ENCODE measurements at regions not wholly inside any gene's neighbourhood (a gene's known extent, or its start where the extent isn't known, plus 50 kb on each side); places are given as distances from the start of the nearest gene placed in this dataset.

DNA sequence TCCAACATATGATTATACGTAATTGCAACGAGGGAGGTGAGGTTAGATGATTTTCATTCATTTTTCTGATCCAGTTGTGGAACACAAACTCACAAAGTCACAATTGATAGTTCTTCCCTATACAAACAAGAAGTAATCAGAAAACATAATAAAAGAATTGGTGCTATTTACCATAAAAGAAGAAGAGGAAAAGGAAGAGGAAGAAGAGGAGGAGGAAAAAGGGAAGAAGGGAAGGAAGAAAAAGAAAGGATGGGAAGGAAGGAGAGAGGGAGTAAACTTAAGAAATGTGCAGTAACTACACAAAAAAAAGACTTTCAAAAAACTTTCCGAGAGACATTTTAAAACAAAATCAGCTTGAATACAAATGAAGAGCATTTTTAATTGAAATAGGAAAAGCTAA lies 65.0 kb downstream of the CCDC71L start:
- peaks cover 6% of the 10 kb centered on the region for H3K4me1 Mint-ChIP-seq
- no peaks in the 10 kb centered on the region for H3K9me3 Mint-ChIP-seq (ENCODE audit: insufficient read depth)
- H2AFZ ChIP-seq (ENCODE audit: insufficient read depth, low read depth, low read length, poor library complexity, severe bottlenecking), result no peak overlapping the region
- no peak overlapping the region for H3K4me2 ChIP-seq (replicated peaks; ENCODE audit: low read depth, low read length, poor library complexity, severe bottlenecking)
- no peaks in the 10 kb centered on the region for H3K79me2 ChIP-seq (ENCODE audit: control insufficient read depth, insufficient read depth, low read length)
- no peak overlapping the region for H3K4me3 ChIP-seq (ENCODE audit: control extremely low read depth in 1 of 5, extremely low read depth in 1 of 5, insufficient read depth in 1 of 5, low read depth in 2 of 5, low read length in 4 of 5)
- intact Hi-C loops (cut with micrococcal nuclease), result loop anchor here (5.0 kb wide), 1 partner anchor 141 kb away; no protein-coding TSS in a partner anchor
- no peak overlapping the region for H3K27ac ChIP-seq (ENCODE audit: low read length in 2 of 2)
- no peak for ATAC-seq (ENCODE audit: low read depth)
- no peaks in the 10 kb centered on the region for H3K27me3 ChIP-seq (replicated peaks in 1 of 4; ENCODE audit: control extremely low read depth in 1 of 4, control insufficient read depth in 3 of 4, insufficient read depth in 4 of 4, low read length in 3 of 4)
- H4K20me1 ChIP-seq (ENCODE audit: control insufficient read depth, insufficient read depth, low read length, poor library complexity, severe bottlenecking), result no peaks in the 10 kb centered on the region
- H3K9me3 ChIP-seq (ENCODE audit: control extremely low read depth in 1 of 3, control insufficient read depth in 2 of 3, insufficient read depth in 1 of 3, low read length in 2 of 3), result peaks cover 0 to 3% (median 0%) of the 10 kb centered on the region in 3 donors
- H3K4me1 ChIP-seq (ENCODE audit: control insufficient read depth in 2 of 2, insufficient read depth in 2 of 2, low read length in 2 of 2), result peaks cover 0 to 7% of the 10 kb centered on the region in 2 donors
- no peak for TF ChIP-seq EZH2 (IDR thresholded peaks at IDR 0.05; ENCODE audit: borderline replicate concordance, insufficient read depth, low read depth, low read length, poor library complexity, severe bottlenecking)
- TF ChIP-seq, protein P1, sequence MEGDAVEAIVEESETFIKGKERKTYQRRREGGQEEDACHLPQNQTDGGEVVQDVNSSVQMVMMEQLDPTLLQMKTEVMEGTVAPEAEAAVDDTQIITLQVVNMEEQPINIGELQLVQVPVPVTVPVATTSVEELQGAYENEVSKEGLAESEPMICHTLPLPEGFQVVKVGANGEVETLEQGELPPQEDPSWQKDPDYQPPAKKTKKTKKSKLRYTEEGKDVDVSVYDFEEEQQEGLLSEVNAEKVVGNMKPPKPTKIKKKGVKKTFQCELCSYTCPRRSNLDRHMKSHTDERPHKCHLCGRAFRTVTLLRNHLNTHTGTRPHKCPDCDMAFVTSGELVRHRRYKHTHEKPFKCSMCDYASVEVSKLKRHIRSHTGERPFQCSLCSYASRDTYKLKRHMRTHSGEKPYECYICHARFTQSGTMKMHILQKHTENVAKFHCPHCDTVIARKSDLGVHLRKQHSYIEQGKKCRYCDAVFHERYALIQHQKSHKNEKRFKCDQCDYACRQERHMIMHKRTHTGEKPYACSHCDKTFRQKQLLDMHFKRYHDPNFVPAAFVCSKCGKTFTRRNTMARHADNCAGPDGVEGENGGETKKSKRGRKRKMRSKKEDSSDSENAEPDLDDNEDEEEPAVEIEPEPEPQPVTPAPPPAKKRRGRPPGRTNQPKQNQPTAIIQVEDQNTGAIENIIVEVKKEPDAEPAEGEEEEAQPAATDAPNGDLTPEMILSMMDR (IDR thresholded peaks at IDR 0.05), result no peak
- H3K27me3 Mint-ChIP-seq, result peaks cover 11% of the 10 kb centered on the region
- no peak overlapping the region for H3K9ac ChIP-seq (ENCODE audit: low read length)
- no peak for DNase-seq
- H3K4me3 Mint-ChIP-seq, result no peak overlapping the region
- WGBS (ENCODE audit: insufficient coverage), result no CpG with 5 or more reads among the region's 3 CpGs
- no peak overlapping the region for H3K27ac Mint-ChIP-seq
- ChIA-PET POLR2A (no interaction called here), CTCF (interaction anchor here (0.7 to 2.5 kb wide), 3 partner anchors 42 to 419 kb away, joined by 3 to 8 read pairs (median 3); no protein-coding TSS in a partner anchor)
- no peaks in the 10 kb centered on the region for H3K36me3 ChIP-seq (replicated peaks in 1 of 2; ENCODE audit: control extremely low read depth in 1 of 2, control insufficient read depth in 1 of 2, extremely low read depth in 1 of 2, insufficient read depth in 2 of 2, low read length in 1 of 2)

DNA sequence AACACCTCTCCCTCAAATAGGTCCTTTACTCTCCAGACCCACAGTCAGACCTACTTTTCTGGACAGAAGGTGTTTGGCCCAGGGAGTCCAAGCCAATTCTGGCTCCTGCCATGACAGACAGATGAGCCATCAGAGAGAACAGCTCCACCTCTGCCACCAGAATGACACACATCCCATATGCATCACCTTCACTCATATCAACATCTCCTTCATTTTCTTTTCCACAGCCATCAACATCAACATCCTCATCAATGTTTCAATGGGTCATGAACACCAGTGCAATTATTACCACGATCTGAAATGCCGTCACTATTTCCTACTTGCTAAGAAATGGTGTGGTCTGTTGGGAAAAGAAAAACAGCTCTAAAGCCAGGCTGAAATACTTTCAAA lies 67.9 kb downstream of the CCDC71L start:
- no peaks in the 10 kb centered on the region for H3K4me1 ChIP-seq (ENCODE audit: control insufficient read depth in 2 of 2, insufficient read depth in 2 of 2, low read length in 2 of 2)
- ATAC-seq (ENCODE audit: low read depth) (no peak), DNase-seq (no peak)
- no peak overlapping the region for H3K9ac ChIP-seq (ENCODE audit: low read length)
- ChIA-PET CTCF (interaction anchor here (0.9 kb wide), 1 partner anchor 50 kb away, joined by 3 read pairs; no protein-coding TSS in a partner anchor), POLR2A (no interaction called here)
- H3K4me2 ChIP-seq (replicated peaks; ENCODE audit: low read depth, low read length, poor library complexity, severe bottlenecking), result no peak overlapping the region
- H3K27me3 ChIP-seq (replicated peaks in 1 of 4; ENCODE audit: control extremely low read depth in 1 of 4, control insufficient read depth in 3 of 4, insufficient read depth in 4 of 4, low read length in 3 of 4), result no peaks in the 10 kb centered on the region
- no peaks in the 10 kb centered on the region for H3K9me3 ChIP-seq (ENCODE audit: control extremely low read depth in 1 of 3, control insufficient read depth in 2 of 3, insufficient read depth in 1 of 3, low read length in 2 of 3)
- H3K27ac ChIP-seq (ENCODE audit: low read length in 2 of 2), result no peak overlapping the region
- no CpG with 5 or more reads among the region's 2 CpGs for WGBS (ENCODE audit: insufficient coverage)
- H3K4me3 ChIP-seq (ENCODE audit: control extremely low read depth in 1 of 5, extremely low read depth in 1 of 5, insufficient read depth in 1 of 5, low read depth in 2 of 5, low read length in 4 of 5), result no peak overlapping the region
- H3K4me1 Mint-ChIP-seq, result no peaks in the 10 kb centered on the region
- no peak overlapping the region for H2AFZ ChIP-seq (ENCODE audit: insufficient read depth, low read depth, low read length, poor library complexity, severe bottlenecking)
- H3K27me3 Mint-ChIP-seq, result peaks cover 11% of the 10 kb centered on the region
- H3K79me2 ChIP-seq (ENCODE audit: control insufficient read depth, insufficient read depth, low read length), result no peaks in the 10 kb centered on the region
- H3K9me3 Mint-ChIP-seq (ENCODE audit: insufficient read depth), result no peaks in the 10 kb centered on the region
- intact Hi-C loops (cut with micrococcal nuclease), result no loop called here
- no peak overlapping the region for H3K27ac Mint-ChIP-seq
- no peak for TF ChIP-seq EZH2 (IDR thresholded peaks at IDR 0.05; ENCODE audit: borderline replicate concordance, insufficient read depth, low read depth, low read length, poor library complexity, severe bottlenecking)
- TF ChIP-seq, protein P1 (IDR thresholded peaks at IDR 0.05), result no peak
- no peak overlapping the region for H3K4me3 Mint-ChIP-seq
- H3K36me3 ChIP-seq (replicated peaks in 1 of 2; ENCODE audit: control extremely low read depth in 1 of 2, control insufficient read depth in 1 of 2, extremely low read depth in 1 of 2, insufficient read depth in 2 of 2, low read length in 1 of 2), result no peaks in the 10 kb centered on the region
- H4K20me1 ChIP-seq (ENCODE audit: control insufficient read depth, insufficient read depth, low read length, poor library complexity, severe bottlenecking), result no peaks in the 10 kb centered on the region
